Thyroid gland (tissue), 4 donors: ENCODE measurements at regions not wholly inside any gene's neighbourhood (a gene's known extent, or its start where the extent isn't known, plus 50 kb on each side); places are given as distances from the start of the nearest gene placed in this dataset.
"Not testable (repeated sequence)": the region's sequence is repeated elsewhere in the genome, so short reads cannot be mapped to it uniquely, and the experiment has no call there.

ENCODE experiments used
- CTCF ChIP-seq, 6 experiments: fragments of 200-600 bp in 3 of 6; fragments of 450-650 bp in 3 of 6; sonication (generic) in 3 of 6; IDR thresholded peaks; one replicate each; pipeline ENCODE4 v1.5.1; 2016 to 2019; ENCODE audit warnings: antibody characterized with exemption in 6 of 6, mild to moderate bottlenecking in 2 of 6, inconsistent platforms in 1 of 6, moderate library complexity in 1 of 6
- POLR2A ChIP-seq, 2 donors: fragments of 450-650 bp; IDR thresholded peaks; one replicate each; pipeline ENCODE4 v1.6.1; 2017; ENCODE audit warnings: antibody characterized with exemption in 2 of 2, mild to moderate bottlenecking in 2 of 2, moderate library complexity in 1 of 2

GRCh38 chr11:26940501-26940900 is 53.4 kb upstream of the FIBIN start:
- TF ChIP-seq CTCF, POLR2A (IDR thresholded peaks at IDR 0.05): not testable (repeated sequence)
